H9 (cell line): ENCODE measurements at regions not wholly inside any gene's neighbourhood (a gene's known extent, or its start where the extent isn't known, plus 50 kb on each side); places are given as distances from the start of the nearest gene placed in this dataset.

Experiments used
- DNase-seq: peaks from one replicate; pipeline ENCODE4 v3.0.0-alpha.2; 2017
- H2AFZ ChIP-seq: one replicate; pipeline ENCODE4 v1.6.1; 2013; ENCODE audit warnings: mild to moderate bottlenecking, low read length, control low read depth, moderate library complexity
- H2AK5ac ChIP-seq: 2 replicates; pipeline ENCODE4 v1.6.1; 2013; ENCODE audit warnings: low read length, control low read depth, mixed read lengths; ENCODE audit not compliant: insufficient read length
- H2BK120ac ChIP-seq: one replicate; pipeline ENCODE4 v1.6.1; 2013; ENCODE audit warnings: low read depth, mild to moderate bottlenecking, low read length, control low read depth, inconsistent platforms; ENCODE audit not compliant: poor library complexity, severe bottlenecking
- H2BK12ac ChIP-seq: 2 replicates; pipeline ENCODE4 v1.6.1; 2013; ENCODE audit warnings: low read length, control low read depth, mixed read lengths, low read depth; ENCODE audit not compliant: insufficient read length
- H2BK15ac ChIP-seq: 2 replicates; pipeline ENCODE4 v1.6.1; 2013; ENCODE audit warnings: low read depth, low read length, control low read depth
- H2BK20ac ChIP-seq: one replicate; pipeline ENCODE4 v1.6.1; 2013; ENCODE audit warnings: low read depth, mild to moderate bottlenecking, low read length, control low read depth, inconsistent platforms; ENCODE audit not compliant: poor library complexity, severe bottlenecking
- H2BK5ac ChIP-seq: 2 replicates; pipeline ENCODE4 v1.6.1; 2013; ENCODE audit warnings: low read length, control low read depth, mixed read lengths; ENCODE audit not compliant: insufficient read length
- H3K14ac ChIP-seq: 2 replicates; pipeline ENCODE4 v1.6.1; 2013; ENCODE audit warnings: low read length, control low read depth; ENCODE audit not compliant: insufficient read depth
- H3K18ac ChIP-seq: 2 replicates; pipeline ENCODE4 v1.6.1; 2013; ENCODE audit warnings: low read depth, mild to moderate bottlenecking, mixed read lengths, low read length, control low read depth; ENCODE audit not compliant: insufficient read length
- H3K23ac ChIP-seq: 2 replicates; pipeline ENCODE4 v1.6.1; 2013; ENCODE audit warnings: low read length, control low read depth, mixed read lengths, low read depth; ENCODE audit not compliant: insufficient read length
- H3K23me2 ChIP-seq: 2 replicates; pipeline ENCODE4 v1.6.1; 2013; ENCODE audit warnings: low read depth, mild to moderate bottlenecking, mixed read lengths, low read length, control low read depth; ENCODE audit not compliant: insufficient read length, poor library complexity, severe bottlenecking
- H3K27ac ChIP-seq: 2 replicates; pipeline ENCODE4 v1.5.1; 2013; ENCODE audit warnings: low read length, control low read depth, mixed read lengths, low read depth; ENCODE audit not compliant: insufficient read length
- H3K27me3 ChIP-seq: 2 replicates; pipeline ENCODE4 v1.6.1; 2013; ENCODE audit warnings: low read length, control low read depth, inconsistent platforms; ENCODE audit not compliant: insufficient read depth
- H3K4ac ChIP-seq: 2 replicates; pipeline ENCODE4 v1.6.1; 2013; ENCODE audit warnings: low read depth, mild to moderate bottlenecking, control low read depth, inconsistent platforms, low read length, moderate library complexity
- H3K4me1 ChIP-seq: 2 replicates; pipeline ENCODE4 v1.6.1; 2013; ENCODE audit warnings: low read length, control low read depth, inconsistent platforms; ENCODE audit not compliant: insufficient read depth
- H3K4me2 ChIP-seq: 2 replicates; pipeline ENCODE4 v1.6.1; 2013; ENCODE audit warnings: low read length, control low read depth, mixed read lengths; ENCODE audit not compliant: insufficient read length, insufficient read depth
- H3K56ac ChIP-seq: 2 replicates; pipeline ENCODE4 v1.6.1; 2013; ENCODE audit warnings: low read depth, mild to moderate bottlenecking, mixed read lengths, low read length, control low read depth; ENCODE audit not compliant: insufficient read length
- H3K79me1 ChIP-seq: 2 replicates; pipeline ENCODE4 v1.6.1; 2013; ENCODE audit warnings: low read depth, mild to moderate bottlenecking, moderate library complexity, low read length, control low read depth, inconsistent platforms; ENCODE audit not compliant: insufficient read depth, poor library complexity, severe bottlenecking
- H3K79me2 ChIP-seq: 2 replicates; pipeline ENCODE4 v1.6.1; 2013; ENCODE audit warnings: low read length, control low read depth, inconsistent platforms; ENCODE audit not compliant: insufficient read depth
- H3K9ac ChIP-seq: 2 replicates; pipeline ENCODE4 v1.6.1; 2013; ENCODE audit warnings: low read length, control low read depth, mixed read lengths; ENCODE audit not compliant: insufficient read length; ENCODE audit errors: extremely low read depth
- H3K9me3 ChIP-seq: one replicate; pipeline ENCODE4 v1.6.1; 2013; ENCODE audit warnings: low read depth, low read length, inconsistent platforms; ENCODE audit not compliant: control insufficient read depth
- H3T11ph ChIP-seq: one replicate; pipeline ENCODE4 v1.6.1; 2013; ENCODE audit warnings: mild to moderate bottlenecking, low read length, control low read depth, inconsistent platforms
- H4K20me1 ChIP-seq: one replicate; pipeline ENCODE4 v1.6.1; 2013; ENCODE audit not compliant: control insufficient read depth, insufficient read length, insufficient read depth
- H4K5ac ChIP-seq: 2 replicates; pipeline ENCODE4 v1.6.1; 2013; ENCODE audit warnings: low read depth, mild to moderate bottlenecking, mixed read lengths, low read length, control low read depth; ENCODE audit not compliant: insufficient read length
- H4K8ac ChIP-seq: replicated peaks from 2 replicates; pipeline ENCODE4 v1.6.1; 2013; ENCODE audit warnings: low read length, control low read depth, mixed read lengths, low read depth; ENCODE audit not compliant: insufficient read length
- H4K91ac ChIP-seq: 2 replicates; pipeline ENCODE4 v1.6.1; 2013; ENCODE audit warnings: low read depth, mild to moderate bottlenecking, moderate library complexity, mixed read lengths, low read length, control low read depth; ENCODE audit not compliant: insufficient read length
- H3K27ac Mint-ChIP-seq, 3 experiments: 2 replicates in 2 of 3; 3 replicates in 1 of 3; pipeline ENCODE4 v1.8.0; 2020 to 2021; ENCODE audit warnings: mixed read lengths in 3 of 3, mild to moderate bottlenecking in 1 of 3, moderate library complexity in 1 of 3
- H3K27me3 Mint-ChIP-seq: 2 replicates; pipeline ENCODE4 v1.8.0; 2021; ENCODE audit warnings: low read depth, mild to moderate bottlenecking, moderate library complexity, mixed read lengths
- H3K36me3 Mint-ChIP-seq, 3 experiments: 2 replicates in 2 of 3; 3 replicates in 1 of 3; pipeline ENCODE4 v1.8.0; 2020 to 2021; ENCODE audit warnings: low read depth in 3 of 3, mixed read lengths in 3 of 3; ENCODE audit not compliant: insufficient read depth in 1 of 3
- H3K4me1 Mint-ChIP-seq, 2 experiments: 2 replicates each; pipeline ENCODE4 v1.8.0; 2020; ENCODE audit warnings: mixed read lengths in 2 of 2
- H3K4me3 Mint-ChIP-seq, 2 experiments: 2 replicates in 1 of 2; 3 replicates in 1 of 2; pipeline ENCODE4 v1.8.0; 2020 to 2021; ENCODE audit warnings: mild to moderate bottlenecking in 2 of 2, mixed read lengths in 2 of 2, moderate library complexity in 1 of 2
- H3K9me3 Mint-ChIP-seq, 2 experiments: 2 replicates in 1 of 2; 3 replicates in 1 of 2; pipeline ENCODE4 v1.8.0; 2020; ENCODE audit warnings: mild to moderate bottlenecking in 2 of 2, mixed read lengths in 2 of 2, moderate library complexity in 1 of 2
- WGBS: extraction: QIAGEN DNeasy Blood & Tissue Kit; methylation state at CpG from one replicate; pipeline ENCODE4 v1.1.7; 2013; ENCODE audit warnings: missing lambda C conversion rate, low lambda C conversion rate, mixed read lengths; ENCODE audit not compliant: insufficient read length; ENCODE audit errors: extremely low coverage; 5-methylcytosine and 5-hydroxymethylcytosine counted together
- TF ChIP-seq, protein P1 (sequence below): fragments of 200-600 bp; sonication (generic); conservative IDR thresholded peaks from 3 replicates; pipeline ENCODE4 v1.8.0; 2021; ENCODE audit warnings: antibody characterized with exemption, mild to moderate bottlenecking

DNA sequence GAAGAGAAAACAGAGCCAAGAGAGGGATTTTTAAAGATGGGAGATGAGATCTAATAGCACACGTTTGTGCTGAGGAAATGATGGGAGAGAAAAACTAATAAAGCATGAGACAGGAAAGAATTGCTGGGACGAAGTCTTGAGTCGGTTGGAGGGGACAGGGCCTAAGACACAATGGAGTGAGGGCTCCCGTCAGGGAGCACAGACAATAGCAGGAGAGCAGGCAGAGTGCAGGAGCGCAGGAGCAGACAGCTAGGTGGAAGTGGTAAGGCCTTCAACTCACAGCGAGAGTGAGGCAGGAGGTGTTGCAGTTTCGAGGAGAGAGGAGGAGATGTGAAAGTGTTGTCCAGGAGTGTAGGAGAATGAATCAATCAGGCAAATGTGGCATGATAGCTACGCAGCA, 59.9 kb upstream of the SOX13 start:
- Histone ChIP-seq H3K14ac (no peak overlapping the region), H4K8ac (no peak overlapping the region), H3K79me2 (no peaks in the 10 kb centered on the region), H3T11ph (no peak overlapping the region), H3K27me3 (no peaks in the 10 kb centered on the region; the same call in 1 of the 2 replicates), H2BK12ac (no peak overlapping the region), H3K56ac (no peak overlapping the region), H3K4me2 (no peak overlapping the region), H4K91ac (no peak overlapping the region), H2BK120ac (no peak overlapping the region), H2BK5ac (no peak overlapping the region), H3K23me2 (no peaks in the 10 kb centered on the region), H2AFZ (no peak overlapping the region), H2BK15ac (no peak overlapping the region), H3K9me3 (no peaks in the 10 kb centered on the region), H3K27ac (no peak overlapping the region), H3K18ac (no peak overlapping the region), H2AK5ac (no peak overlapping the region), H4K20me1 (no peaks in the 10 kb centered on the region), H3K4ac (no peak overlapping the region), H2BK20ac (no peak overlapping the region), H3K79me1 (no peaks in the 10 kb centered on the region), H4K5ac (no peak overlapping the region), H3K23ac (no peak overlapping the region), H3K4me1 (peaks cover under 1% of the 10 kb centered on the region; the same call in 1 of the 2 replicates), H3K9ac (no peak overlapping the region)
- Mint-ChIP-seq H3K9me3 (no peaks in the 10 kb centered on the region), H3K27ac (no peak overlapping the region), H3K4me1 (peaks cover 20 to 23% of the 10 kb centered on the region in 2 experiments), H3K36me3 (no peaks in the 10 kb centered on the region), H3K27me3 (no peaks in the 10 kb centered on the region), H3K4me3 (no peak overlapping the region)
- WGBS: no CpG with 5 or more reads among the region's 8 CpGs
- TF ChIP-seq, protein P1, sequence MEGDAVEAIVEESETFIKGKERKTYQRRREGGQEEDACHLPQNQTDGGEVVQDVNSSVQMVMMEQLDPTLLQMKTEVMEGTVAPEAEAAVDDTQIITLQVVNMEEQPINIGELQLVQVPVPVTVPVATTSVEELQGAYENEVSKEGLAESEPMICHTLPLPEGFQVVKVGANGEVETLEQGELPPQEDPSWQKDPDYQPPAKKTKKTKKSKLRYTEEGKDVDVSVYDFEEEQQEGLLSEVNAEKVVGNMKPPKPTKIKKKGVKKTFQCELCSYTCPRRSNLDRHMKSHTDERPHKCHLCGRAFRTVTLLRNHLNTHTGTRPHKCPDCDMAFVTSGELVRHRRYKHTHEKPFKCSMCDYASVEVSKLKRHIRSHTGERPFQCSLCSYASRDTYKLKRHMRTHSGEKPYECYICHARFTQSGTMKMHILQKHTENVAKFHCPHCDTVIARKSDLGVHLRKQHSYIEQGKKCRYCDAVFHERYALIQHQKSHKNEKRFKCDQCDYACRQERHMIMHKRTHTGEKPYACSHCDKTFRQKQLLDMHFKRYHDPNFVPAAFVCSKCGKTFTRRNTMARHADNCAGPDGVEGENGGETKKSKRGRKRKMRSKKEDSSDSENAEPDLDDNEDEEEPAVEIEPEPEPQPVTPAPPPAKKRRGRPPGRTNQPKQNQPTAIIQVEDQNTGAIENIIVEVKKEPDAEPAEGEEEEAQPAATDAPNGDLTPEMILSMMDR: no peak
- no peak for DNase-seq
